SK-N-SH (cell line): ENCODE measurements at regions not wholly inside any gene's neighbourhood (a gene's known extent, or its start where the extent isn't known, plus 50 kb on each side); places are given as distances from the start of the nearest gene placed in this dataset.

Experiments used
- CTCF ChIA-PET: fragments of 300-600, 350-600 bp; formaldehyde crosslinking; extraction: SDS; loops from one replicate; lab custom pipeline; 2021; lab: Yijun Ruan, JAX
- POLR2A ChIA-PET: fragments of 350-600 bp; sonication (Branson Sonifier 250); formaldehyde crosslinking; extraction: SDS; loops from one replicate; lab custom pipeline; 2020; ENCODE audit warnings: antibody characterized with exemption, inconsistent platforms; lab: Yijun Ruan, JAX
- DNase-seq: peaks from one replicate; pipeline ENCODE4 v3.0.0; 2012
- H2AFZ ChIP-seq: fragments of 200-600 bp; sonication (generic); 2 replicates; pipeline ENCODE4 v1.8.1; 2016; ENCODE audit warnings: antibody characterized with exemption, mild to moderate bottlenecking, low read depth
- H3F3A ChIP-seq: fragments of 200-600 bp; sonication (generic); replicated peaks from 2 replicates; pipeline ENCODE3; 2016; ENCODE audit warnings: antibody characterized with exemption, mild to moderate bottlenecking; ENCODE audit not compliant: insufficient read depth
- H3K27ac ChIP-seq, 2 experiments: fragments of 200-500 bp in 1 of 2; fragments of 200-600 bp in 1 of 2; sonication (Bioruptor generic) in 1 of 2; sonication (generic), shearing (Covaris generic) in 1 of 2; 2 replicates each; pipeline versions ENCODE4 v1.5.1 to v1.6.1; 2014 to 2016; ENCODE audit warnings: low read depth in 2 of 2, inconsistent platforms in 1 of 2, low read length in 1 of 2, mild to moderate bottlenecking in 1 of 2, mixed read lengths in 1 of 2
- H3K27me3 ChIP-seq: fragments of 200-600 bp; sonication (generic), shearing (Covaris generic); 2 replicates; pipeline ENCODE4 v1.6.1; 2016; ENCODE audit warnings: mixed run types; ENCODE audit not compliant: insufficient read depth
- H3K36me3 ChIP-seq, 2 experiments: fragments of 200-500 bp in 1 of 2; fragments of 200-600 bp in 1 of 2; sonication (Bioruptor generic) in 1 of 2; sonication (generic) in 1 of 2; replicated peaks in 1 of 2; 2 replicates each; pipeline versions ENCODE3 to v1.5.1; 2014 to 2016; ENCODE audit warnings: low read length in 1 of 2, mild to moderate bottlenecking in 1 of 2; ENCODE audit not compliant: insufficient read depth in 2 of 2, control insufficient read depth in 1 of 2
- H3K4me1 ChIP-seq, 2 experiments: fragments of 200-500 bp in 1 of 2; fragments of 200-600 bp in 1 of 2; sonication (Bioruptor generic) in 1 of 2; sonication (generic), shearing (Covaris generic) in 1 of 2; 2 replicates each; pipeline versions ENCODE4 v1.5.1 to v1.6.1; 2014 to 2016; ENCODE audit warnings: low read depth in 1 of 2, low read length in 1 of 2, mixed run types in 1 of 2; ENCODE audit not compliant: insufficient read depth in 2 of 2, control insufficient read depth in 1 of 2
- H3K4me2 ChIP-seq: fragments of 200-600 bp; sonication (generic), shearing (Covaris generic); 2 replicates; pipeline ENCODE4 v1.6.1; 2017; ENCODE audit warnings: mixed run types
- H3K4me3 ChIP-seq, 2 experiments: fragments of 200-500 bp in 1 of 2; fragments of 200-600 bp in 1 of 2; sonication (Bioruptor generic) in 1 of 2; sonication (generic), shearing (Covaris generic) in 1 of 2; 2 replicates each; pipeline versions ENCODE4 v1.5.1 to v1.8.1; 2014 to 2016; ENCODE audit warnings: low read depth in 2 of 2, inconsistent platforms in 1 of 2, low read length in 1 of 2, mild to moderate bottlenecking in 1 of 2, mixed read lengths in 1 of 2, moderate library complexity in 1 of 2
- H3K79me2 ChIP-seq: fragments of 200-600 bp; sonication (generic); 2 replicates; pipeline ENCODE4 v1.8.1; 2017; ENCODE audit warnings: mild to moderate bottlenecking; ENCODE audit not compliant: insufficient read depth
- H3K9ac ChIP-seq: fragments of 200-600 bp; sonication (generic); 2 replicates; pipeline ENCODE4 v1.6.1; 2017; ENCODE audit warnings: mixed run types
- H3K9me2 ChIP-seq: fragments of 200-600 bp; sonication (generic); 2 replicates; pipeline ENCODE4 v1.6.1; 2017; ENCODE audit warnings: mixed run types
- H3K9me3 ChIP-seq: fragments of 200-600 bp; sonication (generic); 2 replicates; pipeline ENCODE4 v1.6.1; 2017; ENCODE audit warnings: mixed run types, mild to moderate bottlenecking, moderate library complexity
- H4K20me1 ChIP-seq: fragments of 200-600 bp; sonication (generic); 2 replicates; pipeline ENCODE4 v1.6.1; 2017; ENCODE audit warnings: mild to moderate bottlenecking, mixed run types; ENCODE audit not compliant: insufficient read depth
- EP300 ChIP-seq, 2 experiments: IDR thresholded peaks; 2 replicates each; pipeline versions ENCODE4 v1.4.0 to v1.6.1; 2012; ENCODE audit warnings: borderline replicate concordance in 1 of 2, low read depth in 1 of 2, low read length in 1 of 2
- FOXM1 ChIP-seq: IDR thresholded peaks from 2 replicates; pipeline ENCODE4 v1.4.0; 2012; ENCODE audit warnings: low read depth, mild to moderate bottlenecking
- GABPA ChIP-seq: IDR thresholded peaks from 2 replicates; pipeline ENCODE4 v1.4.0; 2012; ENCODE audit warnings: low read depth, mild to moderate bottlenecking
- MXI1 ChIP-seq: IDR thresholded peaks from 2 replicates; pipeline ENCODE4 v1.6.1; 2012; ENCODE audit warnings: mild to moderate bottlenecking, low read depth, low read length, improper control_type of control experiment
- REST ChIP-seq: IDR thresholded peaks from 2 replicates; pipeline ENCODE4 v1.6.1; 2012; ENCODE audit warnings: mild to moderate bottlenecking, low read depth, low read length, moderate library complexity
- SIN3A ChIP-seq: IDR thresholded peaks from 2 replicates; pipeline ENCODE4 v1.6.1; 2012; ENCODE audit warnings: low read depth, mild to moderate bottlenecking, low read length, moderate library complexity, borderline replicate concordance
- TCF12 ChIP-seq: IDR thresholded peaks from 2 replicates; pipeline ENCODE4 v1.4.0; 2012
- TEAD4 ChIP-seq: IDR thresholded peaks from 2 replicates; pipeline ENCODE4 v1.4.0; 2012; ENCODE audit warnings: mild to moderate bottlenecking, borderline replicate concordance; ENCODE audit not compliant: insufficient read depth
- USF1 ChIP-seq: IDR thresholded peaks from 2 replicates; pipeline ENCODE4 v1.4.0; 2012; ENCODE audit warnings: low read depth, borderline replicate concordance
- WGBS: methylation state at CpG from one replicate; pipeline ENCODE4 v1.1.6; 2017; ENCODE audit warnings: low lambda C conversion rate; 5-methylcytosine and 5-hydroxymethylcytosine counted together
- TF ChIP-seq, protein P1 (sequence below): IDR thresholded peaks from 2 replicates; pipeline ENCODE4 v1.4.0; 2012; ENCODE audit warnings: low read depth, borderline replicate concordance

DNA sequence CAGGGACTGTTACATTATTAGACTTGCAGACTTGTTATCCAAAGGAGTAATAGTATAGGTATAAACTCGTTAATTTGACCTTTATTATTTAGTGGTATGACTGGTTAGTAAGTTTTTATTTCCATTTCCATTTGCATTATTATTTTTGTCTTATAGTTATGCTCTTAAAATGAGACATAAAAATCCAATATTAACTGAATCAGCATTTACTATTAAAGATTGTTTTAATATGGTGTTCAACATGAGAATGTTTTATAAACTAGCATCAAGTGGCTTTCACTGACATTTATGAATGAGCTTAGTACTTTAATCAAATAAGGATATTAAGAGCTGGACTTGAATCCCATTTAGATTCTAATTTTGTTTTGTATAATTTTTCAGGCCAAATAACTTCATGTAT lies 228.1 kb upstream of the HAND2 start:
- CTCF ChIA-PET = interaction anchor here (1.1 to 2.5 kb wide), 3 partner anchors 10 to 338 kb away, joined by 3 to 14 read pairs (median 5); no protein-coding TSS in a partner anchor
- Histone ChIP-seq H3K4me3 (no peak overlapping the region), H3K79me2 (no peaks in the 10 kb centered on the region), H3K4me1 (peaks cover 0 to 25% of the 10 kb centered on the region in 2 experiments; a peak in 2 of 4 replicates), H3K9ac (no peak overlapping the region), H3K36me3 (no peaks in the 10 kb centered on the region), H3K27ac (peak overlapping the region in 1 of 2 experiments; percentile 68; a peak in 2 of 4 replicates), H3K9me3 (no peaks in the 10 kb centered on the region), H3K9me2 (no peaks in the 10 kb centered on the region), H2AFZ (no peak overlapping the region), H3F3A (no peaks in the 10 kb centered on the region), H3K27me3 (no peaks in the 10 kb centered on the region), H3K4me2 (no peak overlapping the region), H4K20me1 (no peaks in the 10 kb centered on the region)
- no peak for DNase-seq
- POLR2A ChIA-PET = no interaction called here
- TF ChIP-seq TEAD4 (no peak), GABPA (no peak), MXI1 (no peak), EP300 (IDR thresholded peaks at IDR 0.05; ENCODE audit: borderline replicate concordance in 1 of 2, low read depth in 1 of 2, low read length in 1 of 2) (no peak), FOXM1 (no peak), USF1 (no peak), SIN3A (no peak), TCF12 (no peak), REST (no peak)
- TF ChIP-seq, protein P1, sequence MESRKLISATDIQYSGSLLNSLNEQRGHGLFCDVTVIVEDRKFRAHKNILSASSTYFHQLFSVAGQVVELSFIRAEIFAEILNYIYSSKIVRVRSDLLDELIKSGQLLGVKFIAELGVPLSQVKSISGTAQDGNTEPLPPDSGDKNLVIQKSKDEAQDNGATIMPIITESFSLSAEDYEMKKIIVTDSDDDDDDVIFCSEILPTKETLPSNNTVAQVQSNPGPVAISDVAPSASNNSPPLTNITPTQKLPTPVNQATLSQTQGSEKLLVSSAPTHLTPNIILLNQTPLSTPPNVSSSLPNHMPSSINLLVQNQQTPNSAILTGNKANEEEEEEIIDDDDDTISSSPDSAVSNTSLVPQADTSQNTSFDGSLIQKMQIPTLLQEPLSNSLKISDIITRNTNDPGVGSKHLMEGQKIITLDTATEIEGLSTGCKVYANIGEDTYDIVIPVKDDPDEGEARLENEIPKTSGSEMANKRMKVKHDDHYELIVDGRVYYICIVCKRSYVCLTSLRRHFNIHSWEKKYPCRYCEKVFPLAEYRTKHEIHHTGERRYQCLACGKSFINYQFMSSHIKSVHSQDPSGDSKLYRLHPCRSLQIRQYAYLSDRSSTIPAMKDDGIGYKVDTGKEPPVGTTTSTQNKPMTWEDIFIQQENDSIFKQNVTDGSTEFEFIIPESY = no peak
- WGBS = 42% methylated on average over 1 of the region's 1 CpG
